SK-N-SH (cell line): ENCODE measurements at regions not wholly inside any gene's neighbourhood (a gene's known extent, or its start where the extent isn't known, plus 50 kb on each side); places are given as distances from the start of the nearest gene placed in this dataset.

Source experiments
- CTCF ChIA-PET: fragments of 300-600, 350-600 bp; formaldehyde crosslinking; extraction: SDS; loops from one replicate; lab custom pipeline; 2021; lab: Yijun Ruan, JAX
- POLR2A ChIA-PET: fragments of 350-600 bp; sonication (Branson Sonifier 250); formaldehyde crosslinking; extraction: SDS; loops from one replicate; lab custom pipeline; 2020; ENCODE audit warnings: antibody characterized with exemption, inconsistent platforms; lab: Yijun Ruan, JAX
- DNase-seq: peaks from one replicate; pipeline ENCODE4 v3.0.0; 2012
- H2AFZ ChIP-seq: fragments of 200-600 bp; sonication (generic); 2 replicates; pipeline ENCODE4 v1.8.1; 2016; ENCODE audit warnings: antibody characterized with exemption, mild to moderate bottlenecking, low read depth
- H3F3A ChIP-seq: fragments of 200-600 bp; sonication (generic); replicated peaks from 2 replicates; pipeline ENCODE3; 2016; ENCODE audit warnings: antibody characterized with exemption, mild to moderate bottlenecking; ENCODE audit not compliant: insufficient read depth
- H3K27ac ChIP-seq, 2 experiments: fragments of 200-500 bp in 1 of 2; fragments of 200-600 bp in 1 of 2; sonication (Bioruptor generic) in 1 of 2; sonication (generic), shearing (Covaris generic) in 1 of 2; 2 replicates each; pipeline versions ENCODE4 v1.5.1 to v1.6.1; 2014 to 2016; ENCODE audit warnings: low read depth in 2 of 2, inconsistent platforms in 1 of 2, low read length in 1 of 2, mild to moderate bottlenecking in 1 of 2, mixed read lengths in 1 of 2
- H3K27me3 ChIP-seq: fragments of 200-600 bp; sonication (generic), shearing (Covaris generic); 2 replicates; pipeline ENCODE4 v1.6.1; 2016; ENCODE audit warnings: mixed run types; ENCODE audit not compliant: insufficient read depth
- H3K36me3 ChIP-seq, 2 experiments: fragments of 200-500 bp in 1 of 2; fragments of 200-600 bp in 1 of 2; sonication (Bioruptor generic) in 1 of 2; sonication (generic) in 1 of 2; replicated peaks in 1 of 2; 2 replicates each; pipeline versions ENCODE3 to v1.5.1; 2014 to 2016; ENCODE audit warnings: low read length in 1 of 2, mild to moderate bottlenecking in 1 of 2; ENCODE audit not compliant: insufficient read depth in 2 of 2, control insufficient read depth in 1 of 2
- H3K4me1 ChIP-seq, 2 experiments: fragments of 200-500 bp in 1 of 2; fragments of 200-600 bp in 1 of 2; sonication (Bioruptor generic) in 1 of 2; sonication (generic), shearing (Covaris generic) in 1 of 2; 2 replicates each; pipeline versions ENCODE4 v1.5.1 to v1.6.1; 2014 to 2016; ENCODE audit warnings: low read depth in 1 of 2, low read length in 1 of 2, mixed run types in 1 of 2; ENCODE audit not compliant: insufficient read depth in 2 of 2, control insufficient read depth in 1 of 2
- H3K4me2 ChIP-seq: fragments of 200-600 bp; sonication (generic), shearing (Covaris generic); 2 replicates; pipeline ENCODE4 v1.6.1; 2017; ENCODE audit warnings: mixed run types
- H3K4me3 ChIP-seq, 2 experiments: fragments of 200-500 bp in 1 of 2; fragments of 200-600 bp in 1 of 2; sonication (Bioruptor generic) in 1 of 2; sonication (generic), shearing (Covaris generic) in 1 of 2; 2 replicates each; pipeline versions ENCODE4 v1.5.1 to v1.8.1; 2014 to 2016; ENCODE audit warnings: low read depth in 2 of 2, inconsistent platforms in 1 of 2, low read length in 1 of 2, mild to moderate bottlenecking in 1 of 2, mixed read lengths in 1 of 2, moderate library complexity in 1 of 2
- H3K79me2 ChIP-seq: fragments of 200-600 bp; sonication (generic); 2 replicates; pipeline ENCODE4 v1.8.1; 2017; ENCODE audit warnings: mild to moderate bottlenecking; ENCODE audit not compliant: insufficient read depth
- H3K9ac ChIP-seq: fragments of 200-600 bp; sonication (generic); 2 replicates; pipeline ENCODE4 v1.6.1; 2017; ENCODE audit warnings: mixed run types
- H3K9me2 ChIP-seq: fragments of 200-600 bp; sonication (generic); 2 replicates; pipeline ENCODE4 v1.6.1; 2017; ENCODE audit warnings: mixed run types
- H3K9me3 ChIP-seq: fragments of 200-600 bp; sonication (generic); 2 replicates; pipeline ENCODE4 v1.6.1; 2017; ENCODE audit warnings: mixed run types, mild to moderate bottlenecking, moderate library complexity
- H4K20me1 ChIP-seq: fragments of 200-600 bp; sonication (generic); 2 replicates; pipeline ENCODE4 v1.6.1; 2017; ENCODE audit warnings: mild to moderate bottlenecking, mixed run types; ENCODE audit not compliant: insufficient read depth
- EP300 ChIP-seq, 2 experiments: IDR thresholded peaks; 2 replicates each; pipeline versions ENCODE4 v1.4.0 to v1.6.1; 2012; ENCODE audit warnings: borderline replicate concordance in 1 of 2, low read depth in 1 of 2, low read length in 1 of 2
- EZH2phosphoT487 ChIP-seq: fragments of 200-600 bp; sonication (generic); IDR thresholded peaks from 2 replicates; pipeline ENCODE4 v1.6.1; 2017; ENCODE audit warnings: low read depth, mixed run types, mild to moderate bottlenecking, antibody characterized with exemption, moderate library complexity, borderline replicate concordance
- FOXJ3 ChIP-seq: sonication (generic); formaldehyde crosslinking; IDR thresholded peaks from 2 replicates; pipeline ENCODE4 v1.5.1; 2020; ENCODE audit warnings: mild to moderate bottlenecking, missing genetic modification reagents
- GATA2 ChIP-seq: sonication (generic); formaldehyde crosslinking; IDR thresholded peaks from 2 replicates; pipeline ENCODE4 v1.5.0; 2020; ENCODE audit warnings: mild to moderate bottlenecking, missing genetic modification reagents
- NFIC ChIP-seq: IDR thresholded peaks from 2 replicates; pipeline ENCODE4 v1.4.0; 2012; ENCODE audit warnings: borderline replicate concordance
- NRF1 ChIP-seq: IDR thresholded peaks from 2 replicates; pipeline ENCODE4 v1.6.1; 2012; ENCODE audit warnings: low read depth, mild to moderate bottlenecking, low read length
- POLR2AphosphoS5 ChIP-seq: IDR thresholded peaks from 2 replicates; pipeline ENCODE4 v1.6.1; 2012; ENCODE audit warnings: low read depth, low read length
- WGBS: methylation state at CpG from one replicate; pipeline ENCODE4 v1.1.6; 2017; ENCODE audit warnings: low lambda C conversion rate; 5-methylcytosine and 5-hydroxymethylcytosine counted together
- TF ChIP-seq, protein P1 (sequence below): IDR thresholded peaks from 2 replicates; pipeline ENCODE4 v1.4.0; 2012; ENCODE audit warnings: low read depth
- TF ChIP-seq, protein P2 (sequence below): IDR thresholded peaks from 2 replicates; pipeline ENCODE4 v1.4.0; 2012; ENCODE audit warnings: low read depth, borderline replicate concordance

DNA sequence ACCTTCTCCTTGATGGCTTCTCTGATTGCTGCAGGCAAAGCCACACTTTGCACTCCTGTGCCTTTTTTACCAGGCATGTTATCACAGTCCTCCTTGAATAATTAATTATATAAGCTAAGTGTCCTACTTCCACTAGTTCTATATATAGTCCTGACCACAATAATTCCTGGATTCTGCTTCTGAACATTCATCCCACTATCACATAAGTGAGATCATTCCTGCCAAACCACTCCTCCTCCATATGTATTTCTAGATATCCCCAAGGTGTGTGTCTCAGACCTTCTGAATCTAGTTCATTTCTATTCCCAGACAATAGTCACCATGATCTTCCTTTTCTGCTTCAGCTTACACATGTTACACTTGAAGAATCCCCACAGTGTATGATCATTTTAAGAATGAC is 1237.5 kb upstream of the MAP3K7 start:
- Histone ChIP-seq H3K79me2 (no peaks in the 10 kb centered on the region), H4K20me1 (no peaks in the 10 kb centered on the region), H3K27ac (no peak overlapping the region), H3K36me3 (no peaks in the 10 kb centered on the region), H3K4me2 (no peak overlapping the region), H3K9ac (no peak overlapping the region), H3K9me3 (no peaks in the 10 kb centered on the region), H3K4me3 (no peak overlapping the region), H3K9me2 (no peaks in the 10 kb centered on the region), H3F3A (no peaks in the 10 kb centered on the region), H2AFZ (no peak overlapping the region), H3K27me3 (no peaks in the 10 kb centered on the region), H3K4me1 (no peaks in the 10 kb centered on the region)
- ChIA-PET POLR2A (no interaction called here), CTCF (no interaction called here)
- TF ChIP-seq EP300 (IDR thresholded peaks at IDR 0.05; ENCODE audit: borderline replicate concordance in 1 of 2, low read depth in 1 of 2, low read length in 1 of 2) = no peak
- DNase-seq = no peak

DNA sequence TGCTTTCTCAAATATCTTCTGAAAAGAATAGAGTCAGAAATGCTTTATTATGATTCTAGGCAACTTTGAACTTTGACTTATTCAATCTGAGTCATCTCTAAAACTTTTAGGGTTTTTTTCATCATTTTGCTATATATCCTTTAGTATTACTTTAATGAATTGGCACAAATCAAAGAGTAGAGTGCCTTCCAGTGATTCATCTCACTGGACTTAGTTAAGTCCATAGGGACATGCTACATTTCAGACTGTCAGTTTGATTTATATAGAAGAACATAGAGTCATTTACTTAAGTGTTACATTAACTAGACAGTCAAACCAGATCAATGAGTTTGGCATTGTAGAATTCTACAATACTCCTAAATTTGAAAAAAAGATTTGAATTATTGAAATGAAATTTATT is 1235.7 kb upstream of the MAP3K7 start:
- H3K9me3 ChIP-seq = no peaks in the 10 kb centered on the region
- ChIA-PET POLR2A (no interaction called here), CTCF (no interaction called here)
- H3K4me3 ChIP-seq = no peak overlapping the region
- H3K27me3 ChIP-seq = no peaks in the 10 kb centered on the region
- H3F3A ChIP-seq = no peaks in the 10 kb centered on the region
- no peaks in the 10 kb centered on the region for H3K9me2 ChIP-seq
- H4K20me1 ChIP-seq = no peaks in the 10 kb centered on the region
- no peaks in the 10 kb centered on the region for H3K79me2 ChIP-seq
- no peak for DNase-seq
- no peak overlapping the region for H3K4me2 ChIP-seq
- no peak for TF ChIP-seq FOXJ3 (CRISPR knock-in tag)
- TF ChIP-seq, protein P1, sequence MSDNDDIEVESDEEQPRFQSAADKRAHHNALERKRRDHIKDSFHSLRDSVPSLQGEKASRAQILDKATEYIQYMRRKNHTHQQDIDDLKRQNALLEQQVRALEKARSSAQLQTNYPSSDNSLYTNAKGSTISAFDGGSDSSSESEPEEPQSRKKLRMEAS = no peak
- TF ChIP-seq NRF1 = no peak
- no peak for TF ChIP-seq POLR2AphosphoS5
- no peak for TF ChIP-seq EZH2phosphoT487
- no peak for TF ChIP-seq GATA2 (CRISPR knock-in tag)
- TF ChIP-seq, protein P2, sequence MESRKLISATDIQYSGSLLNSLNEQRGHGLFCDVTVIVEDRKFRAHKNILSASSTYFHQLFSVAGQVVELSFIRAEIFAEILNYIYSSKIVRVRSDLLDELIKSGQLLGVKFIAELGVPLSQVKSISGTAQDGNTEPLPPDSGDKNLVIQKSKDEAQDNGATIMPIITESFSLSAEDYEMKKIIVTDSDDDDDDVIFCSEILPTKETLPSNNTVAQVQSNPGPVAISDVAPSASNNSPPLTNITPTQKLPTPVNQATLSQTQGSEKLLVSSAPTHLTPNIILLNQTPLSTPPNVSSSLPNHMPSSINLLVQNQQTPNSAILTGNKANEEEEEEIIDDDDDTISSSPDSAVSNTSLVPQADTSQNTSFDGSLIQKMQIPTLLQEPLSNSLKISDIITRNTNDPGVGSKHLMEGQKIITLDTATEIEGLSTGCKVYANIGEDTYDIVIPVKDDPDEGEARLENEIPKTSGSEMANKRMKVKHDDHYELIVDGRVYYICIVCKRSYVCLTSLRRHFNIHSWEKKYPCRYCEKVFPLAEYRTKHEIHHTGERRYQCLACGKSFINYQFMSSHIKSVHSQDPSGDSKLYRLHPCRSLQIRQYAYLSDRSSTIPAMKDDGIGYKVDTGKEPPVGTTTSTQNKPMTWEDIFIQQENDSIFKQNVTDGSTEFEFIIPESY = no peak
- H3K27ac ChIP-seq = no peak overlapping the region
- H3K36me3 ChIP-seq = no peaks in the 10 kb centered on the region
- no peak overlapping the region for H3K9ac ChIP-seq
- H3K4me1 ChIP-seq = no peaks in the 10 kb centered on the region
- no peak overlapping the region for H2AFZ ChIP-seq

DNA sequence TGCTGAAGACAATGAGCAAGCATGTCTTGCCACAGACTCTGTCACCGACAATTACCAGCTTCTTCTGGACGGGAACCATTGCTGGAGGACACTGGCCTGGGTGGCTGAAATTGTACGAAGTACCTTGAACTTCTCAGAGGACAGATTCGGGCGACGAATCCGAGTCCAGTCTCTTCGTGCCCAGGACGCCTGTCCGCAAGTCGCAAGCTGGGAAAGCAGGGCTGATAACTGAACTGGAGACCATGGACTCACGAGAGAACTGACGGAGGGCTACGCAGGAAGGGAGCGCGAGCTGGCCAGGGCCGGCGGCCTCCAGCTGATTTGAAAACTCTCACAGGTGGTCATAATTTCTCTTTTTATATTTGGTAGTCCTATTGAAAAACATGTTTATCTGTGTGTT is 1229.5 kb upstream of the MAP3K7 start:
- Histone ChIP-seq H3K4me3 (no peak overlapping the region), H3K4me2 (no peak overlapping the region), H4K20me1 (no peaks in the 10 kb centered on the region), H3K9ac (no peak overlapping the region), H2AFZ (no peak overlapping the region), H3K4me1 (no peaks in the 10 kb centered on the region), H3K9me2 (no peaks in the 10 kb centered on the region), H3K9me3 (no peaks in the 10 kb centered on the region), H3K27me3 (no peaks in the 10 kb centered on the region), H3K27ac (no peak overlapping the region), H3F3A (no peaks in the 10 kb centered on the region), H3K36me3 (no peaks in the 10 kb centered on the region), H3K79me2 (no peaks in the 10 kb centered on the region)
- ChIA-PET CTCF (no interaction called here), POLR2A (no interaction called here)
- 74% methylated on average over 16 of the region's 18 CpGs for WGBS
- DNase-seq = no peak
- TF ChIP-seq NRF1 = no peak
- TF ChIP-seq FOXJ3 (CRISPR knock-in tag) = no peak
- no peak for TF ChIP-seq POLR2AphosphoS5
- no peak for TF ChIP-seq NFIC
